Bronchial epithelial cell (primary cell): ENCODE measurements at regions not wholly inside any gene's neighbourhood (a gene's known extent, or its start where the extent isn't known, plus 50 kb on each side); places are given as distances from the start of the nearest gene placed in this dataset.

ENCODE experiments used
- DNase-seq: peaks from one replicate; pipeline ENCODE4 v3.0.0-alpha.2; 2010; ENCODE audit warnings: low read depth
- FAIRE-seq: peaks from 2 replicates; lab custom pipeline; 2011; peaks lifted over from hg19 to GRCh38; lab: Jason Lieb, UNC
- H3K27me3 ChIP-seq: 2 replicates; pipeline ENCODE4 v1.5.1; 2011; ENCODE audit warnings: low read length; ENCODE audit not compliant: control insufficient read depth, insufficient read depth
- H3K36me3 ChIP-seq: 2 replicates; pipeline ENCODE4 v1.5.1; 2011; ENCODE audit warnings: low read length; ENCODE audit not compliant: control insufficient read depth, insufficient read depth
- H3K4me3 ChIP-seq: 2 replicates; pipeline ENCODE4 v1.5.1; 2011; ENCODE audit warnings: mild to moderate bottlenecking, low read depth, low read length, control low read depth
- CTCF ChIP-seq: IDR thresholded peaks from 2 replicates; pipeline ENCODE4 v1.5.1; 2011; ENCODE audit warnings: mild to moderate bottlenecking, moderate library complexity, low read length, control low read depth, inconsistent platforms; ENCODE audit not compliant: insufficient read depth, severe bottlenecking

- Histone ChIP-seq H3K4me3 (no peak overlapping the region), H3K36me3 (no peaks in the 10 kb centered on the region), H3K27me3 (no peaks in the 10 kb centered on the region)
- DNase-seq (no peak), FAIRE-seq (no peak)
- TF ChIP-seq CTCF, result no peak
Observed at GRCh38 chr2:150873396-150873772, 385.9 kb upstream of the RND3 start.

- no peak for DNase-seq
- no peak for TF ChIP-seq CTCF
- no peak for FAIRE-seq
- no peak overlapping the region for H3K4me3 ChIP-seq
- no peaks in the 10 kb centered on the region for H3K27me3 ChIP-seq
- H3K36me3 ChIP-seq, result no peaks in the 10 kb centered on the region
Observed at GRCh38 chr2:150872756-150873395, 385.4 kb upstream of the RND3 start.

- Histone ChIP-seq H3K36me3 (no peaks in the 10 kb centered on the region), H3K27me3 (no peaks in the 10 kb centered on the region), H3K4me3 (no peak overlapping the region)
- DNase-seq (peak; percentile 23), FAIRE-seq (no peak)
- no peak for TF ChIP-seq CTCF
Observed at GRCh38 chr2:150866431-150866830, 379.0 kb upstream of the RND3 start.

- Histone ChIP-seq H3K4me3 (no peak overlapping the region), H3K36me3 (no peaks in the 10 kb centered on the region), H3K27me3 (no peaks in the 10 kb centered on the region)
- no peak for TF ChIP-seq CTCF
- FAIRE-seq, result no peak
- DNase-seq, result no peak
Observed at GRCh38 chr2:150863691-150864090, 376.2 kb upstream of the RND3 start.

- no peak overlapping the region for H3K4me3 ChIP-seq
- no peaks in the 10 kb centered on the region for H3K27me3 ChIP-seq
- no peak for DNase-seq
Observed at GRCh38 chr2:150860301-150860700, 372.8 kb upstream of the RND3 start.

More at GRCh38 chr2:150860301-150860700, 372.8 kb upstream of the RND3 start:
- no peak for TF ChIP-seq CTCF
- H3K36me3 ChIP-seq, result no peaks in the 10 kb centered on the region
- no peak for FAIRE-seq
